Smooth muscle cell (in vitro differentiated cells): ENCODE measurements at regions not wholly inside any gene's neighbourhood (a gene's known extent, or its start where the extent isn't known, plus 50 kb on each side); places are given as distances from the start of the nearest gene placed in this dataset.

Source experiments
- DNase-seq: peaks from one replicate; lab custom pipeline; 2025; ENCODE audit not compliant: unreplicated experiment; lab: John Stamatoyannopoulos, UW
- H2AFZ ChIP-seq: fragments of 200-600 bp; sonication (generic); 2 replicates; pipeline ENCODE4 v1.6.0; 2016; ENCODE audit warnings: antibody characterized with exemption, low read depth, mild to moderate bottlenecking
- H3F3A ChIP-seq: fragments of 200-600 bp; sonication (generic); 2 replicates; pipeline ENCODE4 v1.6.0; 2017; ENCODE audit warnings: antibody characterized with exemption, low read depth
- H3K27ac ChIP-seq: fragments of 200-600 bp; sonication (generic); 2 replicates; pipeline ENCODE4 v1.5.1; 2016; ENCODE audit warnings: low read depth, mild to moderate bottlenecking
- H3K27me3 ChIP-seq: fragments of 200-600 bp; sonication (generic); 2 replicates; pipeline ENCODE4 v1.6.1; 2016; ENCODE audit warnings: low read depth, mild to moderate bottlenecking
- H3K36me3 ChIP-seq: fragments of 200-600 bp; sonication (generic); 2 replicates; pipeline ENCODE4 v1.5.1; 2016; ENCODE audit warnings: low read depth
- H3K4me1 ChIP-seq: fragments of 200-600 bp; sonication (generic); 2 replicates; pipeline ENCODE4 v1.5.1; 2016; ENCODE audit warnings: low read depth
- H3K4me2 ChIP-seq: fragments of 200-600 bp; sonication (generic); 2 replicates; pipeline ENCODE4 v1.6.0; 2016; ENCODE audit warnings: mild to moderate bottlenecking
- H3K4me3 ChIP-seq: fragments of 200-600 bp; sonication (generic); 2 replicates; pipeline ENCODE4 v1.5.1; 2016; ENCODE audit warnings: mild to moderate bottlenecking
- H3K79me2 ChIP-seq: fragments of 200-600 bp; sonication (generic); 2 replicates; pipeline ENCODE4 v1.6.0; 2016; ENCODE audit warnings: low read depth, mild to moderate bottlenecking
- H3K9ac ChIP-seq: fragments of 200-600 bp; sonication (generic); 2 replicates; pipeline ENCODE4 v1.6.0; 2016; ENCODE audit warnings: low read depth
- H3K9me3 ChIP-seq: fragments of 200-600 bp; sonication (generic); replicated peaks from 2 replicates; pipeline ENCODE4 v1.5.1; 2016; ENCODE audit warnings: low read depth
- H4K20me1 ChIP-seq: fragments of 200-600 bp; sonication (generic); 2 replicates; pipeline ENCODE4 v1.6.0; 2016; ENCODE audit warnings: low read depth
- WGBS: methylation state at CpG from one replicate; pipeline ENCODE4 v1.1.7; 2016; ENCODE audit warnings: low lambda C conversion rate; 5-methylcytosine and 5-hydroxymethylcytosine counted together
- TF ChIP-seq, protein P1 (sequence below): fragments of 200-600 bp; sonication (generic); IDR thresholded peaks from 2 replicates; pipeline ENCODE4 v1.5.1; 2017; ENCODE audit warnings: borderline replicate concordance, mild to moderate bottlenecking, antibody characterized with exemption; ENCODE audit not compliant: insufficient read depth, poor library complexity, severe bottlenecking

DNA sequence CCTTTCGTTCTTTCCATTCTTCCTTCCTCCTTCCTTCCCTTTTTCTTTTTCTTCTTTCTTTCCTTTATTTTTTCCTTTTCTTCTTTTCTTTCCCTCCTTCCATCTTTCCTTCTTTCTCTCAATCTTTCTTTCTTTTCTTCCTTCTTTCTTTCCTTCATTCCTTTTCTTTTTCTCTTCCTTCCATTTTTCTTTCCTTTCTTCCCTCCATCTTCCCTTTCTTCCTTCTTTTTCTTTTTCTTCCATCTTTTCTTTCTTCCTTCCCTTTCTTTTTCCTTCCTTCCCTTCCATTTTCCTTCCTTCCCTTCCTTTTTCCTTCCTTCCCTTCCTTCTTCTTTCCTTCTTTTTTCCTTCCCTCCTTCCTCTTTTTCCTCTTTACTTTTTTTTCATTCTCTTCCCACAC is 568.7 kb downstream of the GALR1 start:
- Histone ChIP-seq H4K20me1 (no peaks in the 10 kb centered on the region), H3K9me3 (no peaks in the 10 kb centered on the region), H3K4me3 (no peak overlapping the region), H3F3A (no peaks in the 10 kb centered on the region), H3K9ac (no peak overlapping the region), H3K4me2 (no peak overlapping the region), H2AFZ (no peak overlapping the region), H3K4me1 (no peaks in the 10 kb centered on the region), H3K27me3 (no peaks in the 10 kb centered on the region), H3K36me3 (no peaks in the 10 kb centered on the region), H3K27ac (no peak overlapping the region), H3K79me2 (no peaks in the 10 kb centered on the region)
- no peak for DNase-seq
- WGBS: 92% methylated on average over 1 of the region's 1 CpG
- TF ChIP-seq, protein P1, sequence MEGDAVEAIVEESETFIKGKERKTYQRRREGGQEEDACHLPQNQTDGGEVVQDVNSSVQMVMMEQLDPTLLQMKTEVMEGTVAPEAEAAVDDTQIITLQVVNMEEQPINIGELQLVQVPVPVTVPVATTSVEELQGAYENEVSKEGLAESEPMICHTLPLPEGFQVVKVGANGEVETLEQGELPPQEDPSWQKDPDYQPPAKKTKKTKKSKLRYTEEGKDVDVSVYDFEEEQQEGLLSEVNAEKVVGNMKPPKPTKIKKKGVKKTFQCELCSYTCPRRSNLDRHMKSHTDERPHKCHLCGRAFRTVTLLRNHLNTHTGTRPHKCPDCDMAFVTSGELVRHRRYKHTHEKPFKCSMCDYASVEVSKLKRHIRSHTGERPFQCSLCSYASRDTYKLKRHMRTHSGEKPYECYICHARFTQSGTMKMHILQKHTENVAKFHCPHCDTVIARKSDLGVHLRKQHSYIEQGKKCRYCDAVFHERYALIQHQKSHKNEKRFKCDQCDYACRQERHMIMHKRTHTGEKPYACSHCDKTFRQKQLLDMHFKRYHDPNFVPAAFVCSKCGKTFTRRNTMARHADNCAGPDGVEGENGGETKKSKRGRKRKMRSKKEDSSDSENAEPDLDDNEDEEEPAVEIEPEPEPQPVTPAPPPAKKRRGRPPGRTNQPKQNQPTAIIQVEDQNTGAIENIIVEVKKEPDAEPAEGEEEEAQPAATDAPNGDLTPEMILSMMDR: no peak

DNA sequence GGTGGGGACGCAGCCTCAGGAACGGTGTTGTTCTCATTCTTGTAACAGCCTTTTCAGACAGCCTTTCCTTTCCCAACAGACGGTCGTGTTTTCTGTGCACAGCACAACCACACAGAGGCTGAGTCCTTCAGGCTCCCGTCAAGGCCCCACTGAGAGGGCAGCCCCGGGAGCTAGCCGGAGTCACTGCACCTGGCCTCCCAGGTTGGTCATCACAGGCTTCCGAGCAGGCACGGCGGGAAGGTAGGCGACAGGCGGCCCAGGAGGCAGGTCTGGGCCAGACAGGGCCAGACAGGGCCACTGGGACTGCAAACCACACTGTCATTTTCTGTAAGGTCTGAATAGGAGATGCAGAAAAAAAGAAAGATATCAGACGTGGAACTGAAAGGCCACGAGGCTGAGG is 570.8 kb downstream of the GALR1 start:
- 91% methylated on average over 14 of the region's 14 CpGs for WGBS
- no peaks in the 10 kb centered on the region for H3K9me3 ChIP-seq
- TF ChIP-seq, protein P1: no peak
- H3K4me3 ChIP-seq: no peak overlapping the region
- H3K79me2 ChIP-seq: no peaks in the 10 kb centered on the region
- H3F3A ChIP-seq: no peaks in the 10 kb centered on the region
- H3K4me1 ChIP-seq: no peaks in the 10 kb centered on the region
- no peaks in the 10 kb centered on the region for H4K20me1 ChIP-seq
- H3K4me2 ChIP-seq: no peak overlapping the region
- H2AFZ ChIP-seq: no peak overlapping the region
- H3K9ac ChIP-seq: no peak overlapping the region
- H3K27ac ChIP-seq: no peak overlapping the region
- no peaks in the 10 kb centered on the region for H3K36me3 ChIP-seq
- H3K27me3 ChIP-seq: no peaks in the 10 kb centered on the region
- no peak for DNase-seq

DNA sequence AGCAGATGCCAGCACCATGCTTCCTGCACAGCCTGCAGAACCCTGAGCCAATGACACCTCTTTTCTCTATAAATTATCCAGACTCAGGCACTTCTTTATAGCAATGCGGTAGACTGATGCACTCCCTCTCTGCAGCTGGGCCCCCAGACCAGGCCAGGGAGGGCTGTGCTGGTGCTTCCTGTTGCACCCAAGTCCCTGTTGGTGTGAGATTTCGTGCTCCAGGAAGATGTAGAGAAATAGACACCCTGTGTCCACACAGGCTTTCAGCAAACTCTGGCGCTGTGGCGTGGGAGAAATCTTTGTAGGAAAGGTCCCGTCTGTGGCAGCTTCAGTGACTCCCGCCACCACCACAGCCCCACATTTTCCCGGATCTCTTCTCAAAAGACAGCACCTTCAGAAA is 572.2 kb downstream of the GALR1 start:
- Histone ChIP-seq H3K4me2 (no peak overlapping the region), H3F3A (no peaks in the 10 kb centered on the region)
- WGBS: 92% methylated on average over 7 of the region's 7 CpGs

DNA sequence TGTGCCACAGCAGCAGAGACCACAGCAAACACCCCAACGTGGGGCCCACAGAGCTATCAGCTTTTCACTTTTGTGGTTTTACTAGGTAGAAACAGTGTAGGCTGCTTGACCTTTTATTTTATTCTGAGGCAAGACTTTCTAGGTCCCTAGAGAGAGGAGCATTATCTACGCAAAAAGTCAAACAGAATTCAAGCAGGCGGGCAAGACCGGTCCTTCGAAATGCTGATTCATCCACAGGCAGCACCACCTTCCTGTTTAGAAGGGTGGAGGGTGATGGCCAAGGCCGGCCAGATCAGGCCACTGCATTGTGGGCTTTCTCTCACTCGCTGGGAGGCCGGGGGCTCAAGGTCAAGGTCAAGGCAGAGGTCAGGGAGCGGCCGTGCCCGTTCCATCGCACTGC is 573.0 kb downstream of the GALR1 start:
- no peaks in the 10 kb centered on the region for H3K27me3 ChIP-seq
- H3K9ac ChIP-seq: no peak overlapping the region
- H3K27ac ChIP-seq: no peak overlapping the region
- 85% methylated on average over 12 of the region's 12 CpGs for whole genome bisulfite sequencing
- no peaks in the 10 kb centered on the region for H3K4me1 ChIP-seq
- no peaks in the 10 kb centered on the region for H3K9me3 ChIP-seq
- H4K20me1 ChIP-seq: no peaks in the 10 kb centered on the region
- TF ChIP-seq, protein P1: no peak
- H2AFZ ChIP-seq: no peak overlapping the region
- H3K4me2 ChIP-seq: no peak overlapping the region
- no peak for DNase-seq
- H3K36me3 ChIP-seq: no peaks in the 10 kb centered on the region
- H3K79me2 ChIP-seq: no peaks in the 10 kb centered on the region
- no peaks in the 10 kb centered on the region for H3F3A ChIP-seq
- no peak overlapping the region for H3K4me3 ChIP-seq

More for the DNA sequence above, 572.2 kb downstream of the GALR1 start:
- H3K4me3 ChIP-seq: no peak overlapping the region
- no peaks in the 10 kb centered on the region for H3K9me3 ChIP-seq
- H3K9ac ChIP-seq: no peak overlapping the region
- TF ChIP-seq, protein P1: no peak
- H3K27me3 ChIP-seq: no peaks in the 10 kb centered on the region
- H2AFZ ChIP-seq: no peak overlapping the region
- no peak for DNase-seq
- no peak overlapping the region for H3K27ac ChIP-seq
- no peaks in the 10 kb centered on the region for H4K20me1 ChIP-seq
- H3K79me2 ChIP-seq: no peaks in the 10 kb centered on the region
- no peaks in the 10 kb centered on the region for H3K4me1 ChIP-seq
- H3K36me3 ChIP-seq: no peaks in the 10 kb centered on the region
